NCI-H510A treated with DMSO at 0.1 percent for 48 hours (cell line): ENCODE measurements at regions not wholly inside any gene's neighbourhood (a gene's known extent, or its start where the extent isn't known, plus 50 kb on each side); places are given as distances from the start of the nearest gene placed in this dataset.
"Not testable (repeated sequence)": the region's sequence is repeated elsewhere in the genome, so short reads cannot be mapped to it uniquely, and the experiment has no call there.

Source experiments
- DNase-seq: peaks from one replicate; lab custom pipeline; 2025; lab: John Stamatoyannopoulos, UW

DNA sequence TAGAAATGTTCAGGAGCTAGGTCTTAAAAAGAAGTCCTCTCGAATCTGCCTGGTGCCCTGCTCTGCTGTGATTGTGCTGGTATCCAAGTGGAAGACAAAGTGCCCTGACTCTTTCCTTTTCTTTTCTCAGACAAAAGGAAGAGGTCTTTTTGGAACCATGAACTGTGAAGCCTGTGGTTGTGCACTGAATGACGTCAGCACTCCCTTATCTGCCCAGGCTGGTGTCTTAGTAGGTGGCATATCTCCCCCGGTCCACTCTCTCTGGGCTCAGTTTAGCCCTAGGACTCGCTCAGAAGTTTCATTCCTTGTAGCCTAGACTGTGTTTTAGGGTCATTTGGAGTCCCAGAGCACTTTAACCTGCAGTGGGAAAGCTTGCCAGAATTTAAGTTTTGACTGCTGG, 400.3 kb upstream of the CT83 start:
- no peak for DNase-seq

DNA sequence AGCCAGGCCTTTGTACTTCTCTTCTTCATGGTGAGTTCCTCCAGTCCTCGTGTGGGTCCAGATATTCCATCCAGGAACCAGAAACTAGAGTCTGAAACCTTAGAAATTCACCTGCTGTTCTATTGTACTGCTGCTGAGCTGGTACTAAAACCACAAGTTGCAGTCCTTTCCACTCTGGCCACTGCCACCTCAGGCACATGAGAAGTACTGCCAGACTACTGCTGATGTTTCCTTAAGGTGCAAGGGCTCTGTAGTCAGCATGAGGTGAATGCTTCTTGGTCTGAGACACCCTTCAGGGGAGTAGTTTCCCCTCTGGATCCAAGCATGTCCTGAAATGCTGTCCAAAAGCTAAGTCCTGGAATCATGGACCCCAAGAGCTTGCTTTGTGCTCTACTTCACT, 399.6 kb upstream of the CT83 start:
- no peak for DNase-seq

DNA sequence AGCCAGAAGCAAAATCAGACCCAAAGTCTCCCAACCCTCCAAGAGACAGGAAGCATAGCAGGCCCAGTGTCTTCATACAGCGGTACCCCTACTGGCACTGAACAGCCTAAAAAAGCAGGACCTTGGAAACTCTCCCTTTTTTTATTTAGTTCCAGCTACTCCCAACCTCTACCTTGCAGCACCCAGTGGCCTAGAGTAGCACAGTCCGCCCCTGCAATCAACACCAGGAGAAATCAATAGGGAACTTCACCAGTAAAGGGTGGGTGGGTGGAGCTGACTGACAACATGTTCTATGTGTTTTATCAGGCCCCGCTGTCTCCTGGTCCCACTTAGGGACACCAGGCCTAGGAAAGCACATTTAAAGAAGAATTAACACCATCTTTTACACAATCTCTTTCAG, 378.5 kb upstream of the CT83 start:
- no peak for DNase-seq

DNA sequence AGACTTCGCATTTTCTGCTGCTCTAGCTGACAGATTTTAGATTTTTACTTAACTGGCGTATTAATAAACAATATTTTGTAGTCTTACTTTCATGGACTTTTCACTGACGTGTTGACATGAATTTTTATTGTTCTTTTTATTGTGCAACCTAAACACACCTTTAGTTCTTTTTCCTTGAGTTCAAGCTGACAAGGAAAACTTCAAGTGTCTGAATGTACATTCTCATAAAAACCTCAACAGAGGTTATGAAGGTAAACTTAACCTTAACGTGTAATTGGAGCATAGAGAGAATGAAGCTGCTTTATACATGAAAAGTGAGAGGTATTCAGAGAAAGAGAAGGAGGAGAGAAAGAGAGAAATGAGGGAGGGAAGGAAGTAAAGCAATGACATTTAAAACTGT, 364.3 kb upstream of the CT83 start:
- DNase-seq, result no peak

DNA sequence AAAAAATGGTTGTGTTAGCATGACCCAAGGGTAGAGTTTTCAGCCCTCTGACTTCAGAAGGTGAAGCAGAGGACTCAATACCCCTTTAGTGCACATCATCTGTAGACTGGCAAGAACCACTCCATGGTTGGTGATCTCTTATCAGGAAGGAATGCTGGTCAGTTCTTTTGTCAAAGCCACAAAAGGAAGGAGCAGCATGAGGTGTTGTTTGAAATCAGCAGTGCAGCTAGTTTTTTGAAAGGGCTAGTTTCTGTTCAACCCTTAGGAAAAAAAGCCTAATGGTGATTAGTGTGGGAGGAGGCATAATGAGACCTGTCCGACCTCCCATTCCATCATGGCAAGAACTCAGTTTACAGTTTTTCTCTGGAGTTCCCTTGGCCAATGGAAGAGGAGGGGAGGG, 362.0 kb upstream of the CT83 start:
- no peak for DNase-seq

DNA sequence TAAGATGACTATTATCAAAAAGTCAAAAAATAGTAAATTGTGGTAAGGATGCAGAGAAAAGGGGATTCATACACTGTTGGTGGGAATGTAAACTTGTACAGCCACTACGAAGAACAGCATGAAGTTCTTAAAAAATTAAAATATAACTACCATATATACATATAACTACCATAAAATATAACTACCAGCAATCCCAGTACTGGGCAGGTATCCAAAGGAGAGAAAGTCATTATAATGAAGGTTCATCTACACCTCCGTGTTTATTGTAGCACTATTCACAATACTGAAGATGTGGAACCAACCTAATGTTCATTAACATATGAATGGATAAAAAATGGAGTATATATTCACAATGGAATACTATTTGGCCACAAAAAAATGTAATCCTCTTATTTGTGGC, 360.9 kb upstream of the CT83 start:
- DNase-seq, result no peak

DNA sequence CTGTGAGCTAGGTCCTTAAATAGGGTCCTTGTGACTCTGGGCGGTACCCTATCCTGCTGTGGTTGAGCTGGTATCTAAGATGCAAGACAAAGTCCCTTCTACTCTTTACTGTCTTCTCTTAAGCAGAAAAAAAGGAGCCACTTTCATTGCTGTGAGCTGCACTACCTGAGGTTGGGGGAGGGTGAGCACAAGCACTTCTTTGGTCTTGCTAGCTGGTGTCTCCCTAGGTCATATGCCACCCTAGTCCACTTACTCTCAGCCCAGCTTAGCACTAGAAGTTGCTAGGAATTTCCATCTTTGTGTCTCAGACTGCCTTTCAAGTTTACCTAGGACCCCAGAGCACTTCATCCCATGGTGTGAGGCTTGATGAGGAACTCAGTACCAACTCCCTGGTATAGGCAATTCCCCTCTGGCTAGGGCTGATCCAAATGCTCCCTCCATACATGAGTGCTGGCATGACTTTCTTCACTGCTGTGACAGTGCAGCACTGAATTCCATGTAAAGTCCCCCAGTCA, 343.6 kb upstream of the CT83 start:
- no peak for DNase-seq

DNA sequence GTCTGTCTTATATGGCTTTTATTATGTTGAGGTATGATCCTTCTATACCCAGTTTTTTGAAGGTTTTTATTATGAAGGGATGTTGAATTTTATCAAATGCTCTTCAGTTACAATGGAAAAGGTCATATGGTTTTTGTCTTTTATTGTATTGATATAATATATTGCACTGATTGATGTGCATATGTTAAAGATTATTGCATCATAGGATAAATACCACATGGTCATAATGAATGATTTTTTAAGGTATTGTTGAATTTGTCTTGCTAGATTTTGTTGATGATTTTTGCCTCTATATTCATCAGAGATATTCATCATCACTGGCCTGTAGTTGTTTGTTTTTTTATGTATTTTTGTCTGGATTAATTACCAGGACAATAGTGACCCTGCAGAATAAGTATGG, 339.2 kb upstream of the CT83 start:
- DNase-seq, result no peak

DNA sequence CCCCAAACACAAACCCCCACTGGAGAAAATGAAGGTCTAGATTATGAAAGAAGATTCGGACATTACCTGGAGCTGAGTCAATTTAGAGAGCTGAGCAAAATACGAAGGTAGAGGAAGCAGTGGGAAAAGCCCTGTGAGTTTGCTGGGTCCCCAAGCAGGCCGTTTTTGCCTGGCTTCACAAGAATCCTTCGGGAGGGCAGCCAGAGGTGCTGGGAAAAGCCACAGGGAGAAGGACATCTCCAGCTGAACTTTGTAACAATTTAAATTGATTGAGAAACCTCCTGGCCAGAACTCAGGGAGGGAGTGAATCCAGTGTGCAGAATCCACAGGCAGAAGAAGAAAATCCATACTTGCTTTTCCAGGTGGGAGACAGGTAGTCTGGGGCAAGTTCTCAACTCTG, 319.1 kb upstream of the CT83 start:
- DNase-seq, result no peak

DNA sequence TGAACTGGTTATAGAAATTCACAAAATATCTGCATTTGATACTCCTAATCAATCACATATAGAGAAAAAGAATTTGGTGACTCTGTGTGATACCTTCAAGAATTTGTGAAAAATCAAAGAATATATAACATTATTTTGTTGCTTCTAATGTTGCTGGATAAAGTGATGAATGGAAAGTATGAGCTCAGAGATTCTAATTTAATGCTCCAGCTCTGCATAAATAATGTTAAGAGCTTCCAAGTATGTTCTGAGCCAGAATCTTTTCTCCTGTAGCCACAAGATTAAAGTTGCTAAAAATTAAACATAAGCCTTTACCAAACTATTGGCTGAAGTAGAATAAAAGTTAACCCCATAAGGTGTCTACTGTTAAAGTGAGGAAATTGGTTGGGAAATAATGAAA, 294.7 kb upstream of the CT83 start:
- no peak for DNase-seq

DNA sequence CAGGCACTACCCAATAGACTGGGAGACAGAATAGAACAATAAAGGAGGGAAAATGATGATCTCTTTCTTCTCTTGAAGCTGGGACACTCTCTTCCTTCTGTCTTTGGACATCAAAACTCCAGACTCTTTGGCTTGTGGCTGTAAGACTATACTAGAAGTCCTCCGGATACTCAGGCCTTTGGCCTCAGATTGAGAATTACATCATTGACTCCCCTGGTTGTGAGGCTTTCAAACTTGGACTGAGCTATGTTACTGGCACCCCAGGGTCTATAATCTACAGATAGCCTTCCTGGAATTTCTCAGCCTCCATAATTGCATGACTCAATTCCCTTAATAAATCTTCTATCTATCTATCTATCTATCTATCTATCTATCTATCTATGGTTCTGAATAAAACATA, 294.2 kb upstream of the CT83 start:
- DNase-seq, result no peak

DNA sequence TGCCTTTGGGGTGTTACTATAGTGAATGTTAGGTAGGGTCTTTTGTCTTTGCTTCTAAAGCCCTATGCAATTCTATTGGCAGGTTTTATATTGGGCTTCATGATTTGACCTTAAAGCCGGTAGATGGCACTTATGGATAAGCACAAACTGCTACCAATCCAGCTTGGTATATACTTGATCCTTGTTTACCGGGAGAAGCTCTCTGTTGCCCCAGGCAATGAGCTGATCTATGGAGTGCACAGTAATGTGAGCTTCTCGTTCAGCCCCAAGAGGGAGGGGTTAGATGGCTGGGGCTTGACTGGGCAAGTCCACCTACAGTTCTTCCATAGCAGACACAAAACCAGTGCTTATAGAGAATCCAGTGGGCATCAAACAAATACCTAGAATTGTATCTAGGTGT, 287.2 kb upstream of the CT83 start:
- DNase-seq, result peak; percentile 65

DNA sequence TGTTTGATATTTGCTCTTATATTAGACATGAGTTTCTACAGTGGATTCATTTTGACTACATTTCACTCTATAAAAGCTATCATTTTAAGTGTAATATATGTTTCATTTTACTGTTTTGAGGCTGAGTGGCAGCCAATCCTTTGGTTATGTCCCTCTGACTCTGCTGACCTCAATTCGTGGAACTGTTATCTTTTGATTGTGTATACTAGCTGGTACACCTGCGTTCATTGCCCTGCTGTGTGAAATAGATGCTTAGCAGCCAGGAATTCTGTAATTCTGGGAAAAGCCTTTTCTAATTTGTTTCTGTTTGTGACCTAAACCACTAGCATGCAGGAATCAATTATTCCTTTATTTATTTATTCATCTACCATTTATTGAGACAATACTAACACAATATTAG, 269.4 kb upstream of the CT83 start:
- no peak for DNase-seq

DNA sequence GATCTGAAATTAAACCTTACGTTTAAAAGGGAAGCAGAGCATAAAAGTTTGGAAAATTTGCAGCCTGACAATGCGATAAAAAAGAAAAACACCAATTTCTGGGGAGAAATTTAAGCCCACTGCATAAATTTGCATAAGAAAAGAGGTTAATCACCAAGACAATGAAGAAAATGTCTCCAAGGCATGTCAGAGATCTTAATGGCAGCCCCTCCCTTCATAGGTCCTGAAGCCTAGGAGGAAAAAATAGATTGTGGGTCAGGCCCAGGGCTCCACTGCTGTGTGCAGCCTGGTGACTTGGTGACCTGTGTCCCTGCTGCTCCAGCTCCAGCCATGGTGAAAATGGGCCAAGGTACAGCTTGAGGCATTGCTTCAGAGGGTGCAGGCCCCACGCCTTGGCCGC, 264.0 kb upstream of the CT83 start:
- DNase-seq, result no peak

DNA sequence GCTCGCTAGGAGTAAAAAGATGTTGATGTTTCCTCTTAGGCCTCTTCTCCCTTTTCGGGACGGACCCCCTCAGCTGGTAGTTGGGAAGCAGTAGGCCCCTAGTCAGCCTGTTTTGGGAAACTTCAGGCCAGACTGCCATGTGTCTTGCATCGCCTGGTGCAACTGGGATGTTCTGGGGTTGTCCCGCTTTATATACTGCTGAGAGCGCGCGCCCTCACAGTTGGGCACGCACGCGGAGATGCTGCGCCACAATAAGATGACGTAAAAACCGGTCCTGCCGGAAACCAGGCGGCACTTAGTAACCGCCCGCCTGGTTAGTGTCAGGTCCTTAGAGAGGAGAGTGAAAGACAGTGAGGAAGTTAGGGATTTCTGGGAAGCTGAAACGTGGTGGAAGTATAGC, 231.3 kb upstream of the CT83 start:
- DNase-seq, result peak; percentile 42

DNA sequence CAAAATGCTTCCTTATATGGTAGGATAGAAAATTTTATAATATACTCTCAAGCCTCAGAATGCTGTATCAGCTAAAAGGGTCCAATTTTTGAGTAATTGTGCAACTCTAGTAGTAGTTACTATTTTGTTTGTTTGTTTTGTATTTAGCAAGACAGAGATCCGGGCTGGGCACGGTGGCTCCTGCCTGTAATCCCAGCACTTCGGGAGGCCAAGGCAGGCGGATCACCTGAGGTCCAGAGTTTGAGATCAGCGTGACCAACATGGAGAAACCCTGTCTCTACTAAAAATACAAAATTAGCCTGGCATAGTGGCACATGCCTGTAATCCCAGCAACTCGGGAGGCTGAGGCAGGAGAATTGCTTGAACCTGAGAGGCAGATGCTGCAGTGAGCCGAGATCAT, 216.8 kb upstream of the CT83 start:
- not testable (repeated sequence) for DNase-seq

DNA sequence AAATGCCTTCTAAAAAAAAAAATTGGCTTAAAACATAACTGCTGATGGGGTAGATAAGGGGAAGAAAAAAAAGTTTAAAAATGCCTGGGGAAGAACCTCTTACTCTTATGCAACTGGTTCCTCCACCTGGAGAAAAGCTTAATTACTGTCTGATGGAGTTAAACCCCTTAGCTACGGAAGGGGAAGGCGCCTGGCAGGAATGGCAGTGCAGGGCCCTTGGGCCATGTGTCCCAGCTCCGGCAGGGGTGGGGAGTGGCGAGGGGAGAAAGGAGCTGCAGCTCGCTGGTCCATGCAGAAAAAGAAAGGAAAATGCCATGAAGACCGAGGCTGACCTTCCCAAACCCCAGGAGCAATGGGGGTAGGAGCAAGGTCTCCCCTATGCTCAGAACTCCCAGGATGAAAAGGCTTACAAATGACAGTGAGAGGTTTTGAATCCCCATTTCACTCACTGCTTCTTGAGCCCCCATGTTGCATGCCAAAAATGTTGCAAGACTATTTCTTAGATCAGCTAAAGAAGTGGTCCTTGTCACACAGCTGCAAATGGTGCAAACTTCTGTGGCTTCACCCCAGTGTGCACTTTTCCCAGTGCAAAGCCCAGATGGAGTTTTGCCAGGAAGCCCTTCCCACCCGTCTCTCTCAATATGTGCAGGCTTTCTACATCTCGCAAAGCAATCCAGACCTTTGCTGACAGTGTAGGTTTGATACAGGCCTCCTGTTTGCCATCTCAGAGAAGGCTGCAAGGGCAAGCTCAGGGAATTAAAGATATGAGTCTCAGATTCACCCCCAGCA, 204.8 kb upstream of the CT83 start:
- no peak for DNase-seq

DNA sequence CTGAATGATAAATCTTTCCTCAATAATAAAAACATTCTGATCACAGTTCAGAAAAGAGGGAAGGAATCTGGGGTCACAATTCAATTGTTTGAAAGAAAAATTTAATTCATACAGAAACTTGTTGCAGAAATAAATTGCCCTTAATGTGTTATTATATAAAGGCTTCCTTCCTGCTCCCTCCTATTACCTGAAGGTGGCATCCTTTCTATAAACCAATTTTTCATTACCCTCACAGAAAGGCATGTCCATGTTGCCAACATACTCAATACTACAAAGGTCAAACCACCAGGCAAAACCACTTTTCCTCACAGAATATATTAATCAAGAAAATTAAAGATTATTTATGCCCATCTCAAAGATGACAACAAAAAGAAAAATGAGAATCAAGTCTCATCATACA, 194.3 kb upstream of the CT83 start:
- DNase-seq, result no peak

DNA sequence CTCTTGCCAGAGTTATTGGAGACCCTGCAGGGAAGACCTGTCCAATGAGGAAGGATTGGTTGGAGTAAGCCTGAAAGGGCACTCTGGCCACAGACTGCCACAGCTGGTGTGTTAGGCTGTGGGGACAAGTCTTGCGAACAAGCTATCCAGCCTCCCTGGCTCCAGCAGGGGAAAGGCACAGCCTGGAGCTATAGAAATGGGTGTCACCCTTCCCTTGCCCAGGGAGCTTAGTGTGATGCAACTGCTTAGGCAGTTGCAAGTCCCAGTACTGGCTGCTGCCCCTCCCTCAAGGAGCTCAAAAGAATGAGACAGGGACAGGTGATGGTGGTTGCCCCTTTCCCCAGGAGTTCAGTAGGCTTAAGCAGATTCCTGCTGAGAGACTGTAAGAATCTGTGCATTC, 165.7 kb upstream of the CT83 start:
- no peak for DNase-seq

DNA sequence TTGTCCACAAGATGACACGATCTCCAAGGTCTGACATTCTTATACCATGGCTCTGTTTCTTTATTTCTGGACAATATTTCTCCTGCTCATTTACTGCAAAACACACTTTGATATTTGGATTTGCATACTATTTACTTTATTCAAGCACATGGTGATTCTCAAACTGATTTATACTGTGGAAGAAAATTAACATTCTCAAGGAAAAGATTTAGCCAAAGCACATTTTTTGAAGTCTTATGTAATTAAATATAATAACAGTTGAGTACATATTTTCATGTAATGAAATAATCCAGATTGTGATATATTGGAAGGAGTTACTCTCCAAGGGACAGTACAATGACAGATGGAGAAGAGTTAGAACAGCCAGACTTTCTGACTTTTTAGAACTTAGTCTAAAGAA, 155.8 kb upstream of the CT83 start:
- DNase-seq, result no peak

DNA sequence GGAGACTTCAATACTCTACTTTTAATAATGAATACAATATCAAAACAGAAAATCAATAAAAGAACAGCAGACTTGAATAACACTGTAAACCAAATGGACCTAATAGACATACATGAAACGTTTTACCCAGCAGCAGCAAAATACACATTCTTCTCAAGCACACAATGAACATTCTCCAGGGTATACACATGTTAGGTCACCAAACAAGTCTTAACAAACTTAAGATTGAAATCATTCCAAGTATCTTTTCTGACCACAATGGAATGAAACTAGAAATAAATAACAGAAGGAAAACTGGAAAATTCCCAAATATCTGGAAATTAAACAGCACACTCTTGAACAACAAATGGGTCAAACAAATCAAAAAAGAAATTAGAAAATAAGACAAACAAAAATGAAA, 145.0 kb upstream of the CT83 start:
- DNase-seq, result no peak

DNA sequence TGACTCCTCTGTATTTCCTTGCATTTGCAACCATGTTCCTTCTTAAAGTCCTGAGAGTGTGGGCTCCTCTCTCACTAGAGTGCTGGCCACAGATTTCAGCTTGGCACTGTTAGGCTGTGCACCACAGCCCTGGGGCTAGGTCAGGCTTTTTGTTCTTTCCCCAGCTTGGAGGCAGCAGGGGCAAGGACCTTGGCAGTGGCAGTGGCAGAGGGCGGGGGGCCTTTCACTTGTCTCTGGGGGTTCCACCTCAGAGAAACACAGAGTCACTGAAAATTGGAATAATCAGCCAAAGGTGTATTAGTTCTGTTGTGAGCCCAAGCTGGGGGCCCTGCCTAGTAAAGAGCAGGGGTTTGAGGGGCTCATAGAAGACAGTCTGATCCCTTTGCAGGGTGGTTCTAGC, 142.8 kb upstream of the CT83 start:
- DNase-seq, result no peak

DNA sequence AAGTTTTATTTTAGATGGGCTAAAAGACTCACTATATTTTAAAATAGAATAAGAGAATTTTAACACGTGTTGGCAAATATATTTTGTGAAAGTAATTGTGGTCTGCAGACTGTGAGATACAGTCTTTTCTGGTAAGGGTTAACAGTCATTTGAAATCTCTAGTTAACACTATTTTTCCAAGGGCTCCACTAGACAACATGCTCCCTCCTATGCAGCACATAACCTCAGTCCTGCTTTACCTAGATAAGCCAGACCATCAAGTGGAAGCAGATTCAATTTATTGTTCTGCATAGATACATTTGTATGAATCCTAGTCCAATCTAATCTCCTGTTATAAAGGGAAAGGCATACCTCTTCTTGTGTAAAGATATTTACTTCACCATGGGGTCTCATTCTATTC, 133.2 kb upstream of the CT83 start:
- no peak for DNase-seq
